AG04449 (cell line): ENCODE measurements at regions not wholly inside any gene's neighbourhood (a gene's known extent, or its start where the extent isn't known, plus 50 kb on each side); places are given as distances from the start of the nearest gene placed in this dataset.
A peak's percentile ranks its signal among the peaks of the same experiment; 100 is the strongest.

ENCODE experiments used
- CTCF ChIA-PET: fragments of 350-600 bp; formaldehyde crosslinking; extraction: SDS; loops from one replicate; lab custom pipeline; 2021; ENCODE audit warnings: antibody characterized with exemption; lab: Yijun Ruan, JAX
- POLR2A ChIA-PET: fragments of 400-600, 350-600 bp; formaldehyde crosslinking; extraction: SDS; loops from one replicate; lab custom pipeline; 2020; ENCODE audit warnings: antibody characterized with exemption, inconsistent platforms; lab: Yijun Ruan, JAX
- DNase-seq: peaks from one replicate; pipeline ENCODE4 v3.0.0-alpha.2; 2010; ENCODE audit warnings: low read depth, low spot score
- H3K4me3 ChIP-seq: 2 replicates; pipeline ENCODE4 v1.5.1; 2011; ENCODE audit warnings: low read depth, mild to moderate bottlenecking, control low read depth, low read length
- CTCF ChIP-seq: IDR thresholded peaks from one replicate; pipeline ENCODE4 v1.5.1; 2011; ENCODE audit warnings: mild to moderate bottlenecking, moderate library complexity, low read length, control low read depth, inconsistent platforms; ENCODE audit not compliant: insufficient read depth; ENCODE audit errors: missing control alignments

DNA sequence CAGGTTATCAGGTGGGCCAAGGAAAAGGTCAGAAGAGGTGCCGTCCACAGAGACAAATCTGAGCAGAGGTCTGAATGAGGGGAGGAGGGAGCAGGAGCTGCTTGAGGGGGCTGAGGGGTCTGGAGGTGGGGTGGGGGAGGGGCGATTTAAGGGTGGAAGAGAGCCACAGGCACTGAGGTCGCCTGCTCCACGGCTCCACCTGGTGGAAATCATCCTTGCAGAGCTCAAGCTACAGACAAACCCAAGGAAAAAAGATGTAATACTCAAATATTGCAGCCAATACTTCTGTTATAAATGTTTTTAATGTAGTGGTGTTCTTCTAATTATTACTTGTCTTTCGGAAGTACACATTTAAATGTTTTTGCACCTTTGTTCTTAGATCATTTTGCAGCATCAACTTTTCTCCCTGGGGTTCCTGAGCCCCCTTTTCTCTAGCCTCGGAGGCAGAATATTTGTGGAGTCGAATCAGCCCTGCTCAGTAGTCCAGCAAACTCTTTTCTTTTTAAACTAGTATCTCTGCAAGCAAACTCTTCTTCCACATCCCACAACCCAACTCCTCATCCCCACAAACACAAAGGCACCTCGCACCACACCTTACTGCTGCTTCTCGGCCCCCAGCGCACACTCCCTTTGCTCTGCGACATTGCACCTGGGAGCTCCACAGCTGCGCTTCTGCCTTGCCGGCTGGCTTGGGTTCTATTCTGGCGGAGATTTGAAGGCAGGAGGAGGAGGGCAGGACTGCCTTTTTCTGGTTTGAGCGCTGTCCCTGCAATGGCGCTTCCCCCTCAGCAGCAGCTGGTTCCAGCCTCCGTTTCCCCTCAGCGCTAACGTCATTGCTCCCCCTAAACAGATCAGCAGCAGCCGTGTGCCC is 51.0 kb upstream of the TFAP2A start:
- POLR2A ChIA-PET: interaction anchor here (0.6 kb wide), 1 partner anchor 25 kb away, joined by 4 read pairs; no protein-coding TSS in a partner anchor
- TF ChIP-seq CTCF: peak; percentile 42
- H3K4me3 ChIP-seq: no peak overlapping the region
- CTCF ChIA-PET: interaction anchor here (0.6 to 5.1 kb wide), 5 partner anchors 9 to 293 kb away, joined by 3 to 35 read pairs (median 3); no protein-coding TSS in a partner anchor
- DNase-seq: no peak
